Suprapubic skin (tissue), 4 donors: ENCODE measurements at regions not wholly inside any gene's neighbourhood (a gene's known extent, or its start where the extent isn't known, plus 50 kb on each side); places are given as distances from the start of the nearest gene placed in this dataset.

Experiments used
- DNase-seq, 2 donors: peaks; one replicate each; pipeline ENCODE4 v3.0.0-alpha.2; 2019; ENCODE audit warnings: low spot score in 2 of 2
- H3K27ac ChIP-seq: fragments of 200-600 bp; sonication (generic); one replicate; pipeline ENCODE4 v1.5.1; 2019
- H3K27me3 ChIP-seq: fragments of 200-600 bp; sonication (generic); one replicate; pipeline ENCODE4 v1.5.1; 2019
- H3K36me3 ChIP-seq: fragments of 200-600 bp; sonication (generic); one replicate; pipeline ENCODE4 v1.5.1; 2019
- H3K4me1 ChIP-seq: fragments of 200-600 bp; sonication (generic); one replicate; pipeline ENCODE4 v1.5.1; 2019
- H3K4me3 ChIP-seq: fragments of 200-600 bp; sonication (generic); one replicate; pipeline ENCODE4 v1.5.1; 2019; ENCODE audit warnings: mild to moderate bottlenecking
- H3K9me3 ChIP-seq: fragments of 200-600 bp; sonication (generic); one replicate; pipeline ENCODE4 v1.5.1; 2019
- CTCF ChIP-seq, 2 donors: fragments of 200-600 bp in 1 of 2; fragments of 450-650 bp in 1 of 2; sonication (generic) in 1 of 2; IDR thresholded peaks; one replicate each; pipeline ENCODE4 v1.5.1; 2016 to 2019; ENCODE audit warnings: antibody characterized with exemption in 2 of 2, mild to moderate bottlenecking in 1 of 2, moderate library complexity in 1 of 2
- EP300 ChIP-seq: sonication (generic); formaldehyde crosslinking; IDR thresholded peaks from one replicate; pipeline ENCODE4 v1.6.1; 2017; ENCODE audit warnings: antibody characterized with exemption
- POLR2A ChIP-seq, 2 donors: fragments of 450-650 bp; IDR thresholded peaks; one replicate each; pipeline ENCODE4 v1.6.1; 2017; ENCODE audit warnings: antibody characterized with exemption in 2 of 2, mild to moderate bottlenecking in 2 of 2, moderate library complexity in 2 of 2
- POLR2AphosphoS5 ChIP-seq, 3 donors: sonication (generic); formaldehyde crosslinking; IDR thresholded peaks; one replicate each; pipeline ENCODE4 v1.6.1; 2017; ENCODE audit warnings: antibody characterized with exemption in 3 of 3
- WGBS: methylation state at CpG from one replicate; pipeline ENCODE4 v1.1.5; 2018; 5-methylcytosine and 5-hydroxymethylcytosine counted together

- Histone ChIP-seq H3K27me3 (no peaks in the 10 kb centered on the region), H3K4me1 (peaks cover 57% of the 10 kb centered on the region), H3K27ac (no peak overlapping the region), H3K4me3 (no peak overlapping the region), H3K36me3 (no peaks in the 10 kb centered on the region), H3K9me3 (no peaks in the 10 kb centered on the region)
- 93% methylated on average over 3 of the region's 5 CpGs for WGBS
- peak; percentile 42 to 55 for DNase-seq
- TF ChIP-seq CTCF (IDR thresholded peaks at IDR 0.05) (no peak), POLR2A (IDR thresholded peaks at IDR 0.05) (no peak)
These were observed 71.3 kb downstream of the CPN2 start for GRCh38 chr3:194279701-194280360.

GRCh38 chr3:194280777-194281176 lies 70.4 kb downstream of the CPN2 start:
- H3K36me3 ChIP-seq = no peaks in the 10 kb centered on the region
- peak; percentile 19 to 63 for DNase-seq

GRCh38 chr3:194281306-194281705 lies 69.8 kb downstream of the CPN2 start:
- WGBS = 98% methylated on average over 8 of the region's 8 CpGs
- no peak overlapping the region for H3K27ac ChIP-seq
- TF ChIP-seq EP300 = no peak
- TF ChIP-seq POLR2AphosphoS5 (IDR thresholded peaks at IDR 0.05) = no peak
- TF ChIP-seq POLR2A (IDR thresholded peaks at IDR 0.05) = no peak
- no peak for TF ChIP-seq CTCF (IDR thresholded peaks at IDR 0.05)
- no peaks in the 10 kb centered on the region for H3K36me3 ChIP-seq
- H3K4me1 ChIP-seq = peaks cover 58% of the 10 kb centered on the region
- peak; percentile 47 to 52 for DNase-seq
- no peaks in the 10 kb centered on the region for H3K9me3 ChIP-seq
- H3K4me3 ChIP-seq = no peak overlapping the region
- H3K27me3 ChIP-seq = no peaks in the 10 kb centered on the region

More at GRCh38 chr3:194280777-194281176, 70.4 kb downstream of the CPN2 start:
- no peaks in the 10 kb centered on the region for H3K27me3 ChIP-seq
- H3K4me1 ChIP-seq = peaks cover 61% of the 10 kb centered on the region
- H3K9me3 ChIP-seq = no peaks in the 10 kb centered on the region
- no peak overlapping the region for H3K27ac ChIP-seq
- TF ChIP-seq CTCF (IDR thresholded peaks at IDR 0.05) (no peak), POLR2A (IDR thresholded peaks at IDR 0.05) (no peak), EP300 (no peak), POLR2AphosphoS5 (IDR thresholded peaks at IDR 0.05) (no peak)
- 80% methylated on average over 1 of the region's 2 CpGs for WGBS
- H3K4me3 ChIP-seq = no peak overlapping the region

GRCh38 chr3:194281766-194282165 lies 69.4 kb downstream of the CPN2 start:
- Histone ChIP-seq H3K9me3 (no peaks in the 10 kb centered on the region), H3K27ac (no peak overlapping the region), H3K4me3 (no peak overlapping the region), H3K27me3 (no peaks in the 10 kb centered on the region), H3K4me1 (peaks cover 54% of the 10 kb centered on the region), H3K36me3 (no peaks in the 10 kb centered on the region)
- peak in 1 of 2 donors; percentile 55 for DNase-seq
- TF ChIP-seq CTCF (IDR thresholded peaks at IDR 0.05) (no peak), EP300 (no peak), POLR2AphosphoS5 (IDR thresholded peaks at IDR 0.05) (no peak), POLR2A (IDR thresholded peaks at IDR 0.05) (no peak)
- 95% methylated on average over 5 of the region's 10 CpGs for WGBS

- H3K9me3 ChIP-seq = no peaks in the 10 kb centered on the region
- TF ChIP-seq POLR2A (IDR thresholded peaks at IDR 0.05) (no peak), POLR2AphosphoS5 (IDR thresholded peaks at IDR 0.05) (no peak), CTCF (IDR thresholded peaks at IDR 0.05) (no peak), EP300 (no peak)
- peaks cover 46% of the 10 kb centered on the region for H3K4me1 ChIP-seq
- no peaks in the 10 kb centered on the region for H3K36me3 ChIP-seq
- H3K27ac ChIP-seq = peak overlapping the region; percentile 22
- peak; percentile 54 to 55 for DNase-seq
- H3K27me3 ChIP-seq = no peaks in the 10 kb centered on the region
- WGBS = 85% methylated on average over 15 of the region's 15 CpGs
- H3K4me3 ChIP-seq = no peak overlapping the region
These were observed 68.5 kb downstream of the CPN2 start for GRCh38 chr3:194282436-194283122.
